ENCODE measurements at regions not wholly inside any gene's neighbourhood (a gene's known extent, or its start where the extent isn't known, plus 50 kb on each side); places are given as distances from the start of the nearest gene placed in this dataset.

- Histone ChIP-seq H3K27me3 (ENCODE audit: control insufficient read depth, insufficient read depth, low read length) (no peaks in the 10 kb centered on the region), H3K36me3 (ENCODE audit: control insufficient read depth, insufficient read depth, low read length) (no peaks in the 10 kb centered on the region), H3K4me3 (ENCODE audit: low read depth, low read length) (no peak overlapping the region)
- DNase-seq (ENCODE audit: low read depth) (no peak), FAIRE-seq (no peak)
- TF ChIP-seq, protein P1, sequence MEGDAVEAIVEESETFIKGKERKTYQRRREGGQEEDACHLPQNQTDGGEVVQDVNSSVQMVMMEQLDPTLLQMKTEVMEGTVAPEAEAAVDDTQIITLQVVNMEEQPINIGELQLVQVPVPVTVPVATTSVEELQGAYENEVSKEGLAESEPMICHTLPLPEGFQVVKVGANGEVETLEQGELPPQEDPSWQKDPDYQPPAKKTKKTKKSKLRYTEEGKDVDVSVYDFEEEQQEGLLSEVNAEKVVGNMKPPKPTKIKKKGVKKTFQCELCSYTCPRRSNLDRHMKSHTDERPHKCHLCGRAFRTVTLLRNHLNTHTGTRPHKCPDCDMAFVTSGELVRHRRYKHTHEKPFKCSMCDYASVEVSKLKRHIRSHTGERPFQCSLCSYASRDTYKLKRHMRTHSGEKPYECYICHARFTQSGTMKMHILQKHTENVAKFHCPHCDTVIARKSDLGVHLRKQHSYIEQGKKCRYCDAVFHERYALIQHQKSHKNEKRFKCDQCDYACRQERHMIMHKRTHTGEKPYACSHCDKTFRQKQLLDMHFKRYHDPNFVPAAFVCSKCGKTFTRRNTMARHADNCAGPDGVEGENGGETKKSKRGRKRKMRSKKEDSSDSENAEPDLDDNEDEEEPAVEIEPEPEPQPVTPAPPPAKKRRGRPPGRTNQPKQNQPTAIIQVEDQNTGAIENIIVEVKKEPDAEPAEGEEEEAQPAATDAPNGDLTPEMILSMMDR (IDR thresholded peaks at IDR 0.05; ENCODE audit: insufficient read depth, low read length, severe bottlenecking): no peak
These were observed 418.1 kb upstream of the CDH5 start for GRCh38 chr16:65948361-65948760.

- DNase-seq (ENCODE audit: low read depth) (no peak), FAIRE-seq (no peak)
- TF ChIP-seq, protein P1 (IDR thresholded peaks at IDR 0.05; ENCODE audit: insufficient read depth, low read length, severe bottlenecking): no peak
- H3K36me3 ChIP-seq (ENCODE audit: control insufficient read depth, insufficient read depth, low read length): no peaks in the 10 kb centered on the region
- no peak overlapping the region for H3K4me3 ChIP-seq (ENCODE audit: low read depth, low read length)
- H3K27me3 ChIP-seq (ENCODE audit: control insufficient read depth, insufficient read depth, low read length): no peaks in the 10 kb centered on the region
These were observed 418.5 kb upstream of the CDH5 start for GRCh38 chr16:65947951-65948350.

DNA sequence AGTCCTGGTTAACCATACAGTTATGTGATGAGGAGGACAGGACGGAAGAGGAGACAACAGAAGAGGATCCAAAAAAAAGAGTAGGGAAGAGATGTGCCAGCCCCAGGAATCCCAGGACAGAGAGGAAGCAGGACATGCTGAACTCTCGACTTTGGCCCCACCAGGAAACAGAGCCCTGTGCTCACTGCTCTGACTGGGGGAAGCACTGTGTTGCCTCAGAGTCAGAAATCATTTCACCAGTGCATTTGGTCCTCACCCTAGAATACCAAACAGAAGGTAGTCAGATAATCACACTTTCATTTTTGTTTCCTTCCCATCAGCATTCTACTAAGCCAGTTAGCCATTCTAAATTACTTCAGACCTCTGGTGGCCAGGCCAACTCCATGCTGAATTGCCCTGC, 421.0 kb upstream of the CDH5 start:
- DNase-seq (ENCODE audit: low read depth): no peak

DNA sequence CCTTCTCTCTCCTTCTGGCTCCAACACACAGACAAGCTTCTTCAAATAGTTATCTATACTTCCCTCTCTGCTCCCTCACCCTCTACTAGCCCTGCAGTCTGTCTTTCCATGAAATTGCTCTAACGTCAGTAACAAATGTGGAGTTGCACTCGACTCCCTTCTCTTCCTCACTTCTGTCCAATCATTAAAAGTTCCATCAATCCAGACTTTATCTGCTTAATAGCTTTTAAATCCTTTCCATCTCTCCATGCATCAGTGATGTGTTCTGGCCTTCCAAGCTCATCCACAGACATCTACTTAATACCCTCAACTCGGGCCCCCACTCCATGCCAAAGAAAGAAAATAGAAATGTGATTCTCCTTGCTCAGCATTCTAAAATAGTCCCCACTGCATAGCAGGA, 422.1 kb upstream of the CDH5 start:
- DNase-seq (ENCODE audit: low read depth) (no peak), FAIRE-seq (no peak)
- H3K36me3 ChIP-seq (ENCODE audit: control insufficient read depth, insufficient read depth, low read length): no peaks in the 10 kb centered on the region
- H3K27me3 ChIP-seq (ENCODE audit: control insufficient read depth, insufficient read depth, low read length): no peaks in the 10 kb centered on the region
- no peak overlapping the region for H3K4me3 ChIP-seq (ENCODE audit: low read depth, low read length)
- TF ChIP-seq, protein P1 (IDR thresholded peaks at IDR 0.05; ENCODE audit: insufficient read depth, low read length, severe bottlenecking): no peak

More for the DNA sequence above, 421.0 kb upstream of the CDH5 start:
- Histone ChIP-seq H3K27me3 (ENCODE audit: control insufficient read depth, insufficient read depth, low read length) (no peaks in the 10 kb centered on the region), H3K4me3 (ENCODE audit: low read depth, low read length) (no peak overlapping the region), H3K36me3 (ENCODE audit: control insufficient read depth, insufficient read depth, low read length) (no peaks in the 10 kb centered on the region)
- TF ChIP-seq, protein P1 (IDR thresholded peaks at IDR 0.05; ENCODE audit: insufficient read depth, low read length, severe bottlenecking): no peak
- no peak for FAIRE-seq

- H3K36me3 ChIP-seq (ENCODE audit: control insufficient read depth, insufficient read depth, low read length): no peaks in the 10 kb centered on the region
- TF ChIP-seq, protein P1 (IDR thresholded peaks at IDR 0.05; ENCODE audit: insufficient read depth, low read length, severe bottlenecking): no peak
- H3K4me3 ChIP-seq (ENCODE audit: low read depth, low read length): no peak overlapping the region
- no peak for FAIRE-seq
- no peaks in the 10 kb centered on the region for H3K27me3 ChIP-seq (ENCODE audit: control insufficient read depth, insufficient read depth, low read length)
- DNase-seq (ENCODE audit: low read depth): no peak
These were observed 425.8 kb upstream of the CDH5 start for GRCh38 chr16:65940711-65941110.

DNA sequence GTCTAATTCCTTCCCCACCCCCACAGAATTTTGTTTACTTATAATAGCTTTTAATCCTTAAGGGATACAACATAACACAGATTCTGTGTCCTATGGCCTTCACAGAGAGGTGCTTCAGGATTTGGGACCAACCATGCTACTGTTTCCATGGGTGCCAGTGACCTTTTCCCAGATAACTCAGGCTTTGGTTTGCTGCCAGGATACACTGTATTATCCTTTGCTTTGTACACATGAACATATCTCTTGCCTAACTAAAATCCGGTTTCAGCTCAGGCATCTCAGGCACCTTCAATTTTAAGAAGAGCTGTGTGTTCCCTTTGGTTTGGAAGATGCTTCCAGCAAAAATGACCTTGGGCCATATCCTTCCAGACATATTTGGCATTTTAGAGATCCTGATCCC, 428.4 kb upstream of the CDH5 start:
- DNase-seq (ENCODE audit: low read depth): no peak
- no peak overlapping the region for H3K4me3 ChIP-seq (ENCODE audit: low read depth, low read length)
- no peaks in the 10 kb centered on the region for H3K36me3 ChIP-seq (ENCODE audit: control insufficient read depth, insufficient read depth, low read length)
- TF ChIP-seq, protein P1 (IDR thresholded peaks at IDR 0.05; ENCODE audit: insufficient read depth, low read length, severe bottlenecking): no peak
- no peaks in the 10 kb centered on the region for H3K27me3 ChIP-seq (ENCODE audit: control insufficient read depth, insufficient read depth, low read length)
- no peak for FAIRE-seq

All from bronchial epithelial cell (primary cell).